HFFc6 (cell line): ENCODE measurements at regions not wholly inside any gene's neighbourhood (a gene's known extent, or its start where the extent isn't known, plus 50 kb on each side); places are given as distances from the start of the nearest gene placed in this dataset.
A peak's percentile ranks its signal among the peaks of the same experiment; 100 is the strongest.

Experiments
- DNase-seq: peaks from one replicate; pipeline ENCODE4 v3.0.0-alpha.2; 2018
- H3K27ac Mint-ChIP-seq: 2 replicates; pipeline ENCODE4 v1.8.0; 2020; ENCODE audit warnings: mild to moderate bottlenecking, mixed read lengths
- H3K27me3 Mint-ChIP-seq: 2 replicates; pipeline ENCODE4 v1.8.0; 2021; ENCODE audit warnings: mild to moderate bottlenecking, moderate library complexity, mixed read lengths; ENCODE audit not compliant: insufficient read depth
- H3K36me3 Mint-ChIP-seq: 2 replicates; pipeline ENCODE4 v1.8.0; 2021; ENCODE audit warnings: low read depth, mixed read lengths
- H3K4me1 Mint-ChIP-seq: 2 replicates; pipeline ENCODE4 v1.8.0; 2020; ENCODE audit warnings: low read depth, mixed read lengths
- H3K4me3 Mint-ChIP-seq: 2 replicates; pipeline ENCODE4 v1.8.0; 2020; ENCODE audit warnings: mild to moderate bottlenecking, moderate library complexity, mixed read lengths
- H3K9me3 Mint-ChIP-seq: 2 replicates; pipeline ENCODE4 v1.8.0; 2020; ENCODE audit warnings: mild to moderate bottlenecking, mixed read lengths
- CTCF ChIP-seq: fragments of 200-600 bp; sonication (generic); IDR thresholded peaks from 2 replicates; pipeline ENCODE4 v1.5.0; 2021; ENCODE audit warnings: antibody characterized with exemption, mild to moderate bottlenecking

- H3K27ac Mint-ChIP-seq: no peak overlapping the region
- no peaks in the 10 kb centered on the region for H3K9me3 Mint-ChIP-seq
- H3K4me1 Mint-ChIP-seq: no peaks in the 10 kb centered on the region
- TF ChIP-seq CTCF: no peak
- peaks cover 9% of the 10 kb centered on the region for H3K27me3 Mint-ChIP-seq
- no peaks in the 10 kb centered on the region for H3K36me3 Mint-ChIP-seq
- H3K4me3 Mint-ChIP-seq: no peak overlapping the region
- no peak for DNase-seq
These were observed 75.3 kb upstream of the C2CD4B start for GRCh38 chr15:62240121-62241096.

GRCh38 chr15:62241135-62241770 is 76.2 kb upstream of the C2CD4B start:
- no peaks in the 10 kb centered on the region for H3K4me1 Mint-ChIP-seq
- peaks cover 17% of the 10 kb centered on the region for H3K27me3 Mint-ChIP-seq
- no peaks in the 10 kb centered on the region for H3K36me3 Mint-ChIP-seq
- DNase-seq: no peak
- H3K4me3 Mint-ChIP-seq: no peak overlapping the region
- peak; percentile 68 for TF ChIP-seq CTCF
- no peak overlapping the region for H3K27ac Mint-ChIP-seq
- H3K9me3 Mint-ChIP-seq: no peaks in the 10 kb centered on the region

GRCh38 chr15:62242999-62243398 is 77.9 kb upstream of the C2CD4B start:
- Mint-ChIP-seq H3K4me3 (no peak overlapping the region), H3K27me3 (peaks cover 30% of the 10 kb centered on the region), H3K27ac (no peak overlapping the region)

GRCh38 chr15:62244762-62245161 is 79.7 kb upstream of the C2CD4B start:
- H3K4me1 Mint-ChIP-seq: no peaks in the 10 kb centered on the region
- H3K27ac Mint-ChIP-seq: no peak overlapping the region
- H3K4me3 Mint-ChIP-seq: no peak overlapping the region
- TF ChIP-seq CTCF: no peak
- H3K9me3 Mint-ChIP-seq: no peaks in the 10 kb centered on the region
- H3K36me3 Mint-ChIP-seq: no peaks in the 10 kb centered on the region
- no peak for DNase-seq
- peaks cover 30% of the 10 kb centered on the region for H3K27me3 Mint-ChIP-seq

More at GRCh38 chr15:62242999-62243398, 77.9 kb upstream of the C2CD4B start:
- Mint-ChIP-seq H3K4me1 (no peaks in the 10 kb centered on the region), H3K9me3 (no peaks in the 10 kb centered on the region), H3K36me3 (no peaks in the 10 kb centered on the region)
- no peak for TF ChIP-seq CTCF
- DNase-seq: no peak

GRCh38 chr15:62248277-62248984 is 83.3 kb upstream of the C2CD4B start:
- TF ChIP-seq CTCF: no peak
- H3K36me3 Mint-ChIP-seq: no peaks in the 10 kb centered on the region
- no peak overlapping the region for H3K4me3 Mint-ChIP-seq
- no peak for DNase-seq
- H3K9me3 Mint-ChIP-seq: no peaks in the 10 kb centered on the region
- H3K4me1 Mint-ChIP-seq: no peaks in the 10 kb centered on the region
- peaks cover 52% of the 10 kb centered on the region for H3K27me3 Mint-ChIP-seq
- H3K27ac Mint-ChIP-seq: no peak overlapping the region
